ENCODE measurements at regions not wholly inside any gene's neighbourhood (a gene's known extent, or its start where the extent isn't known, plus 50 kb on each side); places are given as distances from the start of the nearest gene placed in this dataset.
A peak's percentile ranks its signal among the peaks of the same experiment; 100 is the strongest.

DNA sequence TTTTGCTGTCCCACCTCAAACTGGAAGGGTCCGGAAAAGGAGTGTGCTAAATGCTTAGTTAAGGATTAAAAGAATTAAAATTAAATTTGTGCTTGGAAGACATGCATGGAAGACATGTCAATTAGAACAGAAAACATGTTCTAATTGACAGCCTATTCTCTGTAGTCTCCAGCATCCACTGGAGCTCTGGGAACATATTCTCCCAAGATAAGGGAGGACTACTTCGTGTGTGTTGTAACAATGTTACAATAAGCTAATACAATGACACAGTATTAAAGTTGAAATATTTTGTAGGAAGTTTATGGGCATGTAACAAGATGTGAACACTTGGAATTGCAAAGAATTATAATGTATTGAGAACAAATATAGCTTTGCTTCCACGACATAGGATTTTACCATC lies 567.4 kb upstream of the CITED2 start:
- in situ Hi-C loops (cut with MboI; ENCODE audit: low sequenced_read_pairs in 4 of 4) (no loop called here), intact Hi-C loops (cut with DNase I; ENCODE audit: low total_unique reads) (no loop called here)
- ATAC-seq: no peak
- Histone ChIP-seq H3K9me3 (no peaks in the 10 kb centered on the region), H3K27me3 (no peaks in the 10 kb centered on the region), H3K36me3 (no peaks in the 10 kb centered on the region), H3K4me1 (peaks cover 0 to 14% of the 10 kb centered on the region in 2 donors), H3K4me3 (no peak overlapping the region), H3K27ac (peak overlapping the region in 2 of 4 donors; percentile 24 to 39)
- TF ChIP-seq POLR2A (IDR thresholded peaks at IDR 0.05) (no peak), CTCF (IDR thresholded peaks at IDR 0.05 in 4 of 5, conservative IDR thresholded peaks at IDR 0.05 in 1 of 5) (no peak)
- no peak for DNase-seq

GRCh38 chr6:139940741-139941729 lies 566.6 kb upstream of the CITED2 start:
- peak overlapping the region in 2 of 4 donors; percentile 24 to 39 for H3K27ac ChIP-seq

GRCh38 chr6:139939189-139939979 lies 564.9 kb upstream of the CITED2 start:
- peaks cover 0 to 14% of the 10 kb centered on the region in 2 donors for H3K4me1 ChIP-seq
- DNase-seq: no peak
- no peak overlapping the region for H3K4me3 ChIP-seq
- no peak for ATAC-seq
- intact Hi-C loops (cut with DNase I; ENCODE audit: low total_unique reads): no loop called here
- H3K27ac ChIP-seq: no peak overlapping the region
- TF ChIP-seq CTCF (IDR thresholded peaks at IDR 0.05 in 4 of 5, conservative IDR thresholded peaks at IDR 0.05 in 1 of 5) (no peak), POLR2A (IDR thresholded peaks at IDR 0.05) (no peak)
- H3K36me3 ChIP-seq: no peaks in the 10 kb centered on the region
- no peaks in the 10 kb centered on the region for H3K27me3 ChIP-seq
- in situ Hi-C loops (cut with MboI; ENCODE audit: low sequenced_read_pairs in 4 of 4): no loop called here
- H3K9me3 ChIP-seq: no peaks in the 10 kb centered on the region

More at GRCh38 chr6:139940741-139941729, 566.6 kb upstream of the CITED2 start:
- in situ Hi-C loops (cut with MboI; ENCODE audit: low sequenced_read_pairs in 4 of 4) (no loop called here), intact Hi-C loops (cut with DNase I; ENCODE audit: low total_unique reads) (no loop called here)
- Histone ChIP-seq H3K4me3 (no peak overlapping the region), H3K27me3 (no peaks in the 10 kb centered on the region), H3K4me1 (peaks cover 0 to 14% of the 10 kb centered on the region in 2 donors), H3K36me3 (no peaks in the 10 kb centered on the region), H3K9me3 (no peaks in the 10 kb centered on the region)
- no peak for TF ChIP-seq POLR2A (IDR thresholded peaks at IDR 0.05)
- no peak for TF ChIP-seq CTCF (IDR thresholded peaks at IDR 0.05 in 4 of 5, conservative IDR thresholded peaks at IDR 0.05 in 1 of 5)
- DNase-seq: no peak
- ATAC-seq: peak; percentile 55 to 58

- ATAC-seq: no peak
- Histone ChIP-seq H3K4me3 (no peak overlapping the region), H3K27ac (no peak overlapping the region), H3K36me3 (no peaks in the 10 kb centered on the region), H3K27me3 (no peaks in the 10 kb centered on the region), H3K4me1 (no peaks in the 10 kb centered on the region), H3K9me3 (no peaks in the 10 kb centered on the region)
- TF ChIP-seq POLR2A (IDR thresholded peaks at IDR 0.05) (no peak), CTCF (IDR thresholded peaks at IDR 0.05 in 4 of 5, conservative IDR thresholded peaks at IDR 0.05 in 1 of 5) (no peak)
- in situ Hi-C loops (cut with MboI; ENCODE audit: low sequenced_read_pairs in 4 of 4): no loop called here
- intact Hi-C loops (cut with DNase I; ENCODE audit: low total_unique reads): no loop called here
- no peak for DNase-seq
Observed at GRCh38 chr6:139932671-139933070, 558.2 kb upstream of the CITED2 start.
